ENCODE measurements at regions not wholly inside any gene's neighbourhood (a gene's known extent, or its start where the extent isn't known, plus 50 kb on each side); places are given as distances from the start of the nearest gene placed in this dataset.

DNA sequence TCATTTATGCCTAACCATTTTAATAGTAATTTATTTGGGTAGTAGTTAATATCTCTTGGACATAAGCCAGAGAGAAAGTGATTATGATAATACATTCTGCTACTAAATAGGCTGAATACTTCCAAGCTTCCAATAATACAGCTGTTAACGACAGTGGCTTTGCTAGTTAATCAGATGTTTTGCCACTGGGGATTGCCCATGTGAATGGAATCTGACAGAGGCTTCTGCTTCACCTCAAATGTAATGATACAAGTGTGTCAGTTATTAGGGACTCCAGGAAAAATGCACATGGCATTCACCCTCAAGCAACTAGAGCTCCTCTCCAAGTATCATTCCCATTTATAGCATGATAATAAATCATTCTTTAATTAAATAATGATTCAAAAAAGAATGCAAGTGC lies 185.0 kb upstream of the TMEFF2 start:
- 93% methylated on average over 1 of the region's 1 CpG; no CpG with 5 or more reads in 1 of the 2 experiments for WGBS, 2 experiments (ENCODE audit: extremely low coverage in 1 of 2, insufficient coverage in 1 of 2, insufficient read length in 1 of 2, insufficient replicate concordance in 2 of 2, low coverage in 1 of 2, low lambda C conversion rate in 2 of 2, missing lambda C conversion rate in 1 of 2)
- no peak overlapping the region for H3K56ac ChIP-seq (replicated peaks; ENCODE audit: insufficient read length, low read depth, low read length)

More for the DNA sequence above, 185.0 kb upstream of the TMEFF2 start:
- H2BK120ac ChIP-seq (replicated peaks; ENCODE audit: low read depth, low read length), result no peak overlapping the region
- no peaks in the 10 kb centered on the region for H3K79me1 ChIP-seq (ENCODE audit: low read depth, low read length)
- H3K9me3 ChIP-seq (ENCODE audit: insufficient read depth in 2 of 2, low read depth in 1 of 2, low read length in 1 of 2), result no peaks in the 10 kb centered on the region
- no peak overlapping the region for H2BK12ac ChIP-seq (ENCODE audit: low read depth, low read length)
- H4K91ac ChIP-seq (replicated peaks; ENCODE audit: insufficient read length, low read length), result no peak overlapping the region
- H2BK5ac ChIP-seq (ENCODE audit: low read depth, low read length), result no peak overlapping the region
- no peaks in the 10 kb centered on the region for H3K27me3 ChIP-seq (replicated peaks in 1 of 4; ENCODE audit: control insufficient read depth in 3 of 4, extremely low read depth in 1 of 4, insufficient read depth in 3 of 4, low read length in 3 of 4)
- H2BK20ac ChIP-seq (ENCODE audit: low read length), result no peak overlapping the region
- ChIA-PET POLR2A (ENCODE audit: partially characterized antibody) (no interaction called here), CTCF (ENCODE audit: partially characterized antibody) (interaction anchor here (0.6 kb wide), 1 partner anchor 745 kb away, joined by 3 read pairs; no protein-coding TSS in a partner anchor)
- no peak overlapping the region for H3K4me3 ChIP-seq (ENCODE audit: extremely low read depth in 1 of 4, insufficient read depth in 2 of 4, low read depth in 3 of 4, low read length in 4 of 4)
- H2BK15ac ChIP-seq (ENCODE audit: low read length), result no peak overlapping the region
- no peaks in the 10 kb centered on the region for H3K23me2 ChIP-seq (ENCODE audit: low read depth, low read length)
- no peak for FAIRE-seq
- H4K8ac ChIP-seq (ENCODE audit: extremely low read depth, insufficient read depth, low read length), result no peak overlapping the region
- H3K23ac ChIP-seq (ENCODE audit: insufficient read length), result no peak overlapping the region
- no peak overlapping the region for H2AK5ac ChIP-seq (ENCODE audit: low read depth, low read length)
- no peaks in the 10 kb centered on the region for H4K20me1 ChIP-seq (replicated peaks in 1 of 2; ENCODE audit: control insufficient read depth in 1 of 2, insufficient read depth in 2 of 2, low read length in 2 of 2)
- H3K18ac ChIP-seq (ENCODE audit: extremely low read depth, low read length), result no peak overlapping the region
- no peak overlapping the region for H3K14ac ChIP-seq (ENCODE audit: insufficient read length)
- no peak overlapping the region for H3K27ac ChIP-seq (ENCODE audit: low read depth, low read length)
- no peak overlapping the region for H3K4ac ChIP-seq (replicated peaks; ENCODE audit: insufficient read length, low read depth, low read length)
- H3K4me1 ChIP-seq (replicated peaks in 1 of 4; ENCODE audit: control insufficient read depth in 3 of 4, insufficient read depth in 4 of 4, low read length in 3 of 4), result 0 out of 7 replicates have a peak, but pooled peaks cover 0 to 3% (median 0%) of the 10 kb centered on the region in 4 experiments
- no peak overlapping the region for H3K9ac ChIP-seq (replicated peaks in 1 of 4; ENCODE audit: extremely low read depth in 1 of 4, low read depth in 3 of 4, low read length in 3 of 4)
- no peaks in the 10 kb centered on the region for H3K79me2 ChIP-seq (ENCODE audit: control insufficient read depth in 1 of 2, insufficient read depth in 2 of 2, low read length in 2 of 2)
- no peak overlapping the region for H4K5ac ChIP-seq (ENCODE audit: insufficient read length, low read depth, low read length)
- H3K4me2 ChIP-seq (ENCODE audit: insufficient read depth in 1 of 2, low read depth in 2 of 2, low read length in 2 of 2), result no peak overlapping the region
- H2AFZ ChIP-seq (ENCODE audit: low read length), result no peak overlapping the region
- no peak for DNase-seq (ENCODE audit: low read depth in 1 of 2, low spot score in 2 of 2)
- no peak for TF ChIP-seq SAP30 (IDR thresholded peaks at IDR 0.05; ENCODE audit: insufficient read depth, insufficient replicate concordance, low read length)
- no peak for TF ChIP-seq CEBPB (IDR thresholded peaks at IDR 0.05; ENCODE audit: low read depth, low read length)
- TF ChIP-seq RXRA (IDR thresholded peaks at IDR 0.05; ENCODE audit: insufficient read depth, low read depth, low read length), result no peak
- no peak for TF ChIP-seq CHD2 (IDR thresholded peaks at IDR 0.05; ENCODE audit: low read length)
- no peak for TF ChIP-seq RBBP5 (IDR thresholded peaks at IDR 0.05; ENCODE audit: borderline replicate concordance, low read depth, low read length)
- no peak for TF ChIP-seq FOSL1 (IDR thresholded peaks at IDR 0.05; ENCODE audit: insufficient read depth, low read depth, low read length)
- no peak for TF ChIP-seq CHD1 (IDR thresholded peaks at IDR 0.05; ENCODE audit: low read depth, low read length)
- H3K36me3 ChIP-seq (ENCODE audit: control insufficient read depth in 2 of 4, insufficient read depth in 4 of 4, low read length in 3 of 4), result no peaks in the 10 kb centered on the region
